Superior temporal gyrus (tissue), 1 donor: ENCODE measurements at regions not wholly inside any gene's neighbourhood (a gene's known extent, or its start where the extent isn't known, plus 50 kb on each side); places are given as distances from the start of the nearest gene placed in this dataset.
A peak's percentile ranks its signal among the peaks of the same experiment; 100 is the strongest.
"Not testable (repeated sequence)": the region's sequence is repeated elsewhere in the genome, so short reads cannot be mapped to it uniquely, and the experiment has no call there.

ENCODE experiments used
- DNase-seq: peaks from one replicate; pipeline ENCODE4 v3.0.0-alpha.2; 2016; ENCODE audit errors: extremely low spot score

GRCh38 chr15:30030345-30030744 lies 52.4 kb upstream of the GOLGA8J start:
- DNase-seq, result no peak

- DNase-seq, result peak; percentile 41
These were observed 58.9 kb upstream of the GOLGA8J start for GRCh38 chr15:30023798-30024295.

GRCh38 chr15:30010746-30011145 lies 72.0 kb upstream of the GOLGA8J start:
- no peak for DNase-seq

DNA sequence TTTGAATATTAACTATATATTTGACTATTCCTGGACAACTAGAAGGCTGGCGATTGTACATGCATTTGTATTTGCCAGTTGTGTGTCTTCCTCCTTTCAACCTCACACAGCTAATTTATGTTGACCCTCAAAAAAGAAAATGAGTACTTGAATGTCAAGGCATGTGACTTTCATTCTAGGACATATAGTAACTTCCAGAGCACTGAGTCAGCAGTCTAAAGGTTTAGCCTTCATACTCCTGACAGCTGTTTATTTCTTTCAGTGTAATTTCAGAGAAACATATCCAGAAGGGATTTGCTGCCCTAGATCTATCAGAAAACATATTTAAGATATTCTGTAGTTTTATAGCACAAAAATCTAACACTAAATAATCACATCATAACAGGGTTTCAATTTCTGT lies 74.6 kb upstream of the GOLGA8J start:
- DNase-seq, result no peak

DNA sequence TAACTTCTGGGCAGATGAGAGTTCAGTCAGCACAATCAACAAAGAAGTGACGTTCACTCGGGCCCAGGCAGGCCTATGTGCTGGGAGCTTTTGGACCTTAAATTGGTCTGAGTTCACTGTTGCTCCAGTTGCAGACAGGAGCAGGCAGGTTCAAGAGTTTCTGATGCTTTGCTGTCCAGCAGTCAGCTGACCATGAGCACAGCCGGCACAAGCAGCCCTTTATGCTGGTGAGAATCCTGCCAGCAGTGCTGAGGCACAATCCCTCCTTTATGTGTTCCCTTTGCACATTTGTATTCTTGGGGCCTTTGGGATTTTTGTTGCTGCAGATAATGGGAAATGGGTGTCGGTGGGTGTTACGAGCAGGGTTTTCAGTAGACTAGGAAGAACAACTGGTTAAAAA lies 81.2 kb upstream of the GOLGA8J start:
- peak; percentile 98 for DNase-seq

GRCh38 chr15:29998033-29998432 lies 84.7 kb upstream of the GOLGA8J start:
- no peak for DNase-seq

- DNase-seq, result no peak
These were observed 85.3 kb upstream of the GOLGA8J start for GRCh38 chr15:29997499-29997898.

- no peak for DNase-seq
These were observed 88.5 kb upstream of the GOLGA8J start for GRCh38 chr15:29994284-29994683.

DNA sequence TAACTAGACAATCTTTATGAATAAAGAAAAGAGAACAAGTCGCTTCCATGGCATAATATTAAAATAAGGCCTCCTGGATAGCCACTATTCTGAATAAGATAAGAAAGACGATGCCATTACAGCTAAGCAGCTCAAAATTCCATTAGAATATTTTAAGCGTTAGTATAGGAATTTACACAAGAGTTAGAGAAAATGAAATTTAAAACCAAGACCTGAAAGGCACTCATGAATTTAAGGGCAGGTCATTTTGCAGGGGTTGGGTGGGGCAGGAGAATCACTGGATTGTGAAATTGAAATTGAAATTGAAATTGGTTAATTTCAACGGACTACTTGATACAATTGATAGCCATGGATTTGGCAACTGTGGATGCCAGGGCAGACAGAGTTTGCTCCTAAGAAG lies 91.8 kb upstream of the GOLGA8J start:
- DNase-seq, result no peak

DNA sequence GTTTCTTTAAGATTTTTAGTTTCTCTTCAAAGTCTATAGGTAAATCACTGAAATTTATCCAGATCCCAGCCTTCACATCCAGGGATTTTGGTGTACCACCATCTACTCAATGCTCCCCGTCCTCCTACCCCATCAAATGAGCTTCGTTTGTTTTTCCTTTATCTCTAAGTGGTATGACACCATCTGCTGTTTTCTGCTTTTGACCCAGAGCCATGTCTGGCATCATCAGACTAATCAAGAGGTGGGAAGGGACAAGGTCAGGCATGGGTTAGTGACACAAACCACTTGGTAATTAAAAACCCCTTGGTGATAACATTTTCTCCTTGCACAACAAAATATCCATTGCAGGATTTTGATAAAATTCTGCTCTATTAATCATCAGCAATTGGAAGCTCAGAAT lies 92.7 kb upstream of the GOLGA8J start:
- DNase-seq, result no peak

GRCh38 chr15:29988701-29989100 lies 94.1 kb upstream of the GOLGA8J start:
- DNase-seq, result peak; percentile 34

DNA sequence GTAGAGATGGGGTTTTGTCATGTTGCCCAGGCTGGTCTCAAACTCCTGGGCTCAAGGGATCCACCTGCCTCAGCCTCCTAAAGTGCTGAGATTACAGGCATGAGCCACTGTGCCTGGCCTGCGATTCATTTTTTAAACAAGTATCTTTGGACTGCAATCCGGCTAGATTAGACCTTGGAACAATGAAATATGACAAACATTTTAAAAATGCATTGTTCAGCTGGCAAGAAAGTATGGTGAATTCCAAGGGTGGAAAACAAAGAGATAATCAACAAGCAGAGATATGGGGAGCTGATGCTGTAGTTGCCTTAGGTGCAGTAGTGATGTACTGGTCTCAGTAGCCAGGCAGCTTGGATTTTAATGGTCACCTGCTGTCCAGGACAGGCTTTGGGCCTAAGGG lies 95.8 kb upstream of the GOLGA8J start:
- no peak for DNase-seq

DNA sequence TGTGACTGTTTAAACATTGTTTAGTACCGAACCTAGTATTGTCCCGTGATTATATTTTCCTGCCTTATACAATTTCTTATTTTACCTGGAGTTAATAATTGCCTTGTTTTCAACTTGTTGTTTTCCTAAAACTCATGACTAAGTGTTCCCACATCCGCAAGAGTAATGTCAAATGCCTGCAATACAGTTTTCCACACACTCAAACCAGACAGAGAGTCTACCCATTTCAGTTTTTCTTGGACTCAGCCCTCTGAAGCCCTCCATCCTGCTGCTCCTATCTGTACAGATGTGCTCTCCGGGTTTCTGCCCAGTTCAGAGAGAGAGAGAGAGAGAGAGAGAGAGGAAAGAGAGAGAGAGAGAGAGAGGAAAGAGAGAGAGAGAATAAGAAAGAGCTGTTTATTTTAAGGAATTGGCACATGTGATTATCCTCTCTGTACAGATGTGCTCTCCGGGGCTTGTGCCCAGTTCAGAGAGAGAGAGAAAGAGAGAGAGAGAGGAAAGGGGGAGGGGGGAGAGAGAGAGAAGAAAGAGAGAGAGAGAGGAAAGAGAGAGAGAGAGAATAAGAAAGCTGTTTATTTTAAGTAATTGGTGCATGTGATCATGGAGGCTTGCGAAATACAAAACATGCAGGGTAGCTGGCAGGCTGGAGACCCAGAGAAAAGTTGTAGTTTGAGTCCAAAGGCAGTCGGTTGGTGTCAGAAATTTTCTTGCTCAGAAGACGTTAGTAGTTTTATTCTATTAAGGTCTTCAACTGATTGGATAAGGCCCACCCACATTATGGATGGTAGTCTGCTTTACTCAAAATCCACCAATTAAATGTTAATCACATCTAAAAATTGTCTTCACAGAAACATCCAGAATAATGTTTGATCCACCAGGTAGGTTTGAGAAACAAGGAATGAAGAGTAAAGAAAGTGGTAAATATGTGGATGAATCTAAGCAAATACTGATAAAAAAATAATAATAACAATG lies 104.1 kb upstream of the GOLGA8J start:
- DNase-seq, result peak; percentile 68

- DNase-seq, result not testable (repeated sequence)
These were observed 108.7 kb upstream of the GOLGA8J start for GRCh38 chr15:29974056-29974455.

GRCh38 chr15:29972051-29972450 lies 110.7 kb upstream of the GOLGA8J start:
- DNase-seq, result no peak

- DNase-seq, result no peak
These were observed 112.4 kb upstream of the GOLGA8J start for GRCh38 chr15:29970402-29970695.

GRCh38 chr15:29969562-29970401 lies 113.0 kb upstream of the GOLGA8J start:
- DNase-seq, result peak; percentile 84

GRCh38 chr15:29968895-29969561 lies 113.7 kb upstream of the GOLGA8J start:
- peak; percentile 80 for DNase-seq

- no peak for DNase-seq
These were observed 114.5 kb upstream of the GOLGA8J start for GRCh38 chr15:29968099-29968894.

- DNase-seq, result no peak
These were observed 120.3 kb upstream of the GOLGA8J start for GRCh38 chr15:29962407-29962806.
